WTC11 (cell line): ENCODE measurements at regions not wholly inside any gene's neighbourhood (a gene's known extent, or its start where the extent isn't known, plus 50 kb on each side); places are given as distances from the start of the nearest gene placed in this dataset.

Experiments
- ATAC-seq: fragments of 200-7000 bp; cut with Tn5 transposase; 2 replicates; pipeline ENCODE4 v1.10.0; 2021; ENCODE audit warnings: mild to moderate bottlenecking, moderate library complexity
- CTCF ChIA-PET: fragments of 300-600 bp; sonication (Branson Sonifier 250); formaldehyde crosslinking; loops from one replicate; lab custom pipeline; 2021; ENCODE audit warnings: antibody characterized with exemption; lab: Charles Lee
- POLR2A ChIA-PET: fragments of 350-600 bp; sonication (Branson Sonifier 250); formaldehyde crosslinking; loops from one replicate; lab custom pipeline; 2021; ENCODE audit warnings: antibody characterized with exemption; lab: Charles Lee
- DNase-seq: peaks from one replicate; pipeline ENCODE4 v3.0.0; 2021; ENCODE audit warnings: low spot score
- H3K27ac Mint-ChIP-seq: 2 replicates; pipeline ENCODE4 v1.8.0; 2021; ENCODE audit warnings: mixed read lengths
- H3K27me3 Mint-ChIP-seq: 2 replicates; pipeline ENCODE4 v1.8.0; 2021; ENCODE audit warnings: low read depth, mild to moderate bottlenecking, moderate library complexity, mixed read lengths
- H3K36me3 Mint-ChIP-seq: 2 replicates; pipeline ENCODE4 v1.8.0; 2021; ENCODE audit warnings: mixed read lengths
- H3K4me1 Mint-ChIP-seq: 2 replicates; pipeline ENCODE4 v1.8.0; 2022; ENCODE audit warnings: mixed read lengths
- H3K4me3 Mint-ChIP-seq: 2 replicates; pipeline ENCODE4 v1.8.0; 2021; ENCODE audit warnings: mild to moderate bottlenecking, moderate library complexity, mixed read lengths
- H3K9me3 Mint-ChIP-seq: 2 replicates; pipeline ENCODE4 v1.8.0; 2021; ENCODE audit warnings: mixed read lengths
- FOXK1 ChIP-seq: sonication (generic); formaldehyde crosslinking; IDR thresholded peaks from 2 replicates; pipeline ENCODE4 v1.8.0; 2022; ENCODE audit warnings: mild to moderate bottlenecking, moderate library complexity, missing genetic modification reagents
- GTF2I ChIP-seq: fragments of 250-450 bp; sonication (Bioruptor Pico); conservative IDR thresholded peaks from 2 replicates; pipeline ENCODE4 v1.4.0; 2021; ENCODE audit warnings: mild to moderate bottlenecking
- IRF2 ChIP-seq: sonication (generic); formaldehyde crosslinking; IDR thresholded peaks from 2 replicates; pipeline ENCODE4 v1.8.0; 2022; ENCODE audit warnings: low read depth, missing genetic modification reagents, borderline replicate concordance
- JUN ChIP-seq: sonication (generic); formaldehyde crosslinking; IDR thresholded peaks from 2 replicates; pipeline ENCODE4 v1.8.0; 2023; ENCODE audit warnings: mild to moderate bottlenecking, missing genetic modification reagents
- NR1H2 ChIP-seq: sonication (generic); formaldehyde crosslinking; IDR thresholded peaks from 2 replicates; pipeline ENCODE4 v1.9.0; 2021; ENCODE audit warnings: mild to moderate bottlenecking, moderate library complexity, missing genetic modification reagents
- NR2C2 ChIP-seq: sonication (generic); formaldehyde crosslinking; IDR thresholded peaks from 2 replicates; pipeline ENCODE4 v1.8.0; 2022; ENCODE audit warnings: mild to moderate bottlenecking, missing genetic modification reagents
- PRRX2 ChIP-seq: fragments of 250-450 bp; sonication (Bioruptor Pico); IDR thresholded peaks from 2 replicates; pipeline ENCODE4 v1.8.0; 2021; ENCODE audit warnings: mild to moderate bottlenecking
- RORB ChIP-seq: fragments of 250-450 bp; sonication (Bioruptor Pico); IDR thresholded peaks from 2 replicates; pipeline ENCODE4 v1.9.0; 2021; ENCODE audit warnings: mild to moderate bottlenecking
- TCF7 ChIP-seq: sonication (generic); formaldehyde crosslinking; IDR thresholded peaks from 2 replicates; pipeline ENCODE4 v1.8.0; 2022; ENCODE audit warnings: mild to moderate bottlenecking, low read depth, missing genetic modification reagents, moderate library complexity
- TEAD1 ChIP-seq: sonication (generic); formaldehyde crosslinking; IDR thresholded peaks from 2 replicates; pipeline ENCODE4 v1.8.0; 2022; ENCODE audit warnings: mild to moderate bottlenecking, missing genetic modification reagents
- TP53 ChIP-seq: sonication (generic); formaldehyde crosslinking; IDR thresholded peaks from 2 replicates; pipeline ENCODE4 v1.8.1; 2023; ENCODE audit warnings: mild to moderate bottlenecking, missing genetic modification reagents
- ZBTB21 ChIP-seq: sonication (generic); formaldehyde crosslinking; IDR thresholded peaks from 2 replicates; pipeline ENCODE4 v1.8.1; 2023; ENCODE audit warnings: mild to moderate bottlenecking, missing genetic modification reagents, borderline replicate concordance
- ZNF396 ChIP-seq: fragments of 250-450 bp; sonication (Bioruptor Pico); IDR thresholded peaks from 2 replicates; pipeline ENCODE4 v1.8.0; 2021; ENCODE audit warnings: mild to moderate bottlenecking, moderate library complexity, borderline replicate concordance
- ZNF416 ChIP-seq: fragments of 250-450 bp; sonication (Bioruptor Pico); IDR thresholded peaks from 2 replicates; pipeline ENCODE4 v1.9.0; 2021; ENCODE audit warnings: mild to moderate bottlenecking, inconsistent platforms
- ZNF423 ChIP-seq: fragments of 250-450 bp; sonication (Bioruptor Pico); IDR thresholded peaks from 2 replicates; pipeline ENCODE4 v2.1.2; 2022; ENCODE audit warnings: mild to moderate bottlenecking, moderate library complexity
- TF ChIP-seq, protein P1 (sequence below): sonication (generic); formaldehyde crosslinking; conservative IDR thresholded peaks from 2 replicates; pipeline ENCODE4 v1.8.1; 2023; ENCODE audit warnings: mild to moderate bottlenecking, low read depth, missing genetic modification reagents, moderate library complexity
- TF ChIP-seq, protein P2 (sequence below): sonication (generic); formaldehyde crosslinking; IDR thresholded peaks from 2 replicates; pipeline ENCODE4 v1.8.0; 2022; ENCODE audit warnings: mild to moderate bottlenecking, missing genetic modification reagents
- TF ChIP-seq, protein P3 (sequence below): fragments of 250-450 bp; sonication (Bioruptor Pico); IDR thresholded peaks from 2 replicates; pipeline ENCODE4 v1.9.0; 2021; ENCODE audit warnings: mild to moderate bottlenecking
- TF ChIP-seq, protein P4 (sequence below): sonication (generic); formaldehyde crosslinking; conservative IDR thresholded peaks from 2 replicates; pipeline ENCODE4 v1.8.1; 2022; ENCODE audit warnings: mild to moderate bottlenecking, missing genetic modification reagents
- TF ChIP-seq, protein P5 (sequence below): sonication (generic); formaldehyde crosslinking; IDR thresholded peaks from 2 replicates; pipeline ENCODE4 v1.8.0; 2023; ENCODE audit warnings: missing genetic modification reagents

DNA sequence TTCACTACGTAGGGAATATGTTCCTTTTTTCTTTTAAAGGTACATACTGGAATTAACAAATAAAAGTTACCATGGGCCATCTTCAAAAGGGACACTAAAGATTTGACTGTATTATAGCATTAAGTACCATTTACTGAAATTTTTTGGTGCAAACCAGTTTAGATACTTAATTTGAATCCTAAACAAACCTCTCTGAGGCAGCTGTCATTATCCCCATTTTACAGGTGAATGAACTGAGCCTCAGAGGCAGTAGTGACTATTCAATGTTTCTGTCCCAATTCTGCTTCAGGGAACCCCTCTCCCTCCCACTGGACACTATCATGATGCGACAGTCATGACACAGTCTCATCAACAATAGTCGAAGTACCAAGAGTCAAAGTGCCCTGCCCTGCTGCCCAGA is 76.2 kb upstream of the PHF21A start:
- no peak overlapping the region for H3K27ac Mint-ChIP-seq
- peaks cover 3% of the 10 kb centered on the region for H3K4me1 Mint-ChIP-seq
- H3K36me3 Mint-ChIP-seq = no peaks in the 10 kb centered on the region
- DNase-seq = no peak
- ChIA-PET POLR2A (no interaction called here), CTCF (no interaction called here)
- H3K27me3 Mint-ChIP-seq = peaks cover 6% of the 10 kb centered on the region; the same call in 1 of the 2 replicates
- no peak for TF ChIP-seq RORB (CRISPR knock-in tag)
- TF ChIP-seq ZNF416 (CRISPR knock-in tag) = no peak
- TF ChIP-seq, protein P1, sequence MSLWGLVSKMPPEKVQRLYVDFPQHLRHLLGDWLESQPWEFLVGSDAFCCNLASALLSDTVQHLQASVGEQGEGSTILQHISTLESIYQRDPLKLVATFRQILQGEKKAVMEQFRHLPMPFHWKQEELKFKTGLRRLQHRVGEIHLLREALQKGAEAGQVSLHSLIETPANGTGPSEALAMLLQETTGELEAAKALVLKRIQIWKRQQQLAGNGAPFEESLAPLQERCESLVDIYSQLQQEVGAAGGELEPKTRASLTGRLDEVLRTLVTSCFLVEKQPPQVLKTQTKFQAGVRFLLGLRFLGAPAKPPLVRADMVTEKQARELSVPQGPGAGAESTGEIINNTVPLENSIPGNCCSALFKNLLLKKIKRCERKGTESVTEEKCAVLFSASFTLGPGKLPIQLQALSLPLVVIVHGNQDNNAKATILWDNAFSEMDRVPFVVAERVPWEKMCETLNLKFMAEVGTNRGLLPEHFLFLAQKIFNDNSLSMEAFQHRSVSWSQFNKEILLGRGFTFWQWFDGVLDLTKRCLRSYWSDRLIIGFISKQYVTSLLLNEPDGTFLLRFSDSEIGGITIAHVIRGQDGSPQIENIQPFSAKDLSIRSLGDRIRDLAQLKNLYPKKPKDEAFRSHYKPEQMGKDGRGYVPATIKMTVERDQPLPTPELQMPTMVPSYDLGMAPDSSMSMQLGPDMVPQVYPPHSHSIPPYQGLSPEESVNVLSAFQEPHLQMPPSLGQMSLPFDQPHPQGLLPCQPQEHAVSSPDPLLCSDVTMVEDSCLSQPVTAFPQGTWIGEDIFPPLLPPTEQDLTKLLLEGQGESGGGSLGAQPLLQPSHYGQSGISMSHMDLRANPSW (CRISPR knock-in tag) = no peak
- TF ChIP-seq ZBTB21 = no peak
- no peak for TF ChIP-seq ZNF423 (CRISPR knock-in tag)
- no peak for TF ChIP-seq JUN (CRISPR knock-in tag)
- ATAC-seq = no peak
- peaks cover under 1% of the 10 kb centered on the region; the same call in 1 of the 2 replicates for H3K9me3 Mint-ChIP-seq
- no peak overlapping the region for H3K4me3 Mint-ChIP-seq

DNA sequence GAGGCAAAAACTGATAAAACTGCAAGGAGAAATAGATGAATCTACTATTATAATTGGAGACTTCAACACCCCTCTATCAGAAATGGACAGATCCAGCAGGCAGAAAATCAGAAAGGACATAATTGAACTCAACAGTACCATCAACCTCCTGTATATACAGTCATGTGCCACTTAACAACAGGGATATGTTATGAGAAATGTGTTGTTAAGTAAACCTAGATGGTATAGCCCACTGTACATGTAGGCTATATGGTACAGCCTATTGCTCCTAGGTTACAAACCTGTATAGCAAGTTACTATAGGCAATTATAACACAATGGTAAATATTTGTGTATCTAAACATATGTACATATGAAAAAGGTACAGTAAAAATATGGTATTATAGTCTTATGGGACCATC is 66.8 kb upstream of the PHF21A start:
- H3K36me3 Mint-ChIP-seq = peaks cover 3% of the 10 kb centered on the region; the same call in 1 of the 2 replicates
- no peak overlapping the region for H3K4me3 Mint-ChIP-seq
- no peaks in the 10 kb centered on the region for H3K27me3 Mint-ChIP-seq
- no peak for ATAC-seq
- no peaks in the 10 kb centered on the region for H3K4me1 Mint-ChIP-seq
- H3K27ac Mint-ChIP-seq = no peak overlapping the region
- H3K9me3 Mint-ChIP-seq = peaks cover 30% of the 10 kb centered on the region
- TF ChIP-seq GTF2I (no peak), IRF2 (CRISPR knock-in tag) (no peak), TEAD1 (CRISPR knock-in tag) (no peak), ZNF396 (CRISPR knock-in tag) (no peak), NR1H2 (CRISPR knock-in tag) (no peak), PRRX2 (CRISPR knock-in tag) (no peak), TCF7 (CRISPR knock-in tag) (no peak), NR2C2 (CRISPR knock-in tag) (no peak), TP53 (CRISPR knock-in tag) (no peak), FOXK1 (CRISPR knock-in tag) (no peak)
- TF ChIP-seq, protein P2, sequence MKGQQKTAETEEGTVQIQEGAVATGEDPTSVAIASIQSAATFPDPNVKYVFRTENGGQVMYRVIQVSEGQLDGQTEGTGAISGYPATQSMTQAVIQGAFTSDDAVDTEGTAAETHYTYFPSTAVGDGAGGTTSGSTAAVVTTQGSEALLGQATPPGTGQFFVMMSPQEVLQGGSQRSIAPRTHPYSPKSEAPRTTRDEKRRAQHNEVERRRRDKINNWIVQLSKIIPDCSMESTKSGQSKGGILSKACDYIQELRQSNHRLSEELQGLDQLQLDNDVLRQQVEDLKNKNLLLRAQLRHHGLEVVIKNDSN (CRISPR knock-in tag) = no peak
- TF ChIP-seq, protein P3, sequence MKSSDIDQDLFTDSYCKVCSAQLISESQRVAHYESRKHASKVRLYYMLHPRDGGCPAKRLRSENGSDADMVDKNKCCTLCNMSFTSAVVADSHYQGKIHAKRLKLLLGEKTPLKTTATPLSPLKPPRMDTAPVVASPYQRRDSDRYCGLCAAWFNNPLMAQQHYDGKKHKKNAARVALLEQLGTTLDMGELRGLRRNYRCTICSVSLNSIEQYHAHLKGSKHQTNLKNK (CRISPR knock-in tag) = no peak
- TF ChIP-seq, protein P4, sequence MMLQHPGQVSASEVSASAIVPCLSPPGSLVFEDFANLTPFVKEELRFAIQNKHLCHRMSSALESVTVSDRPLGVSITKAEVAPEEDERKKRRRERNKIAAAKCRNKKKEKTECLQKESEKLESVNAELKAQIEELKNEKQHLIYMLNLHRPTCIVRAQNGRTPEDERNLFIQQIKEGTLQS = no peak
- TF ChIP-seq, protein P1 (CRISPR knock-in tag) = no peak
- TF ChIP-seq, protein P5, sequence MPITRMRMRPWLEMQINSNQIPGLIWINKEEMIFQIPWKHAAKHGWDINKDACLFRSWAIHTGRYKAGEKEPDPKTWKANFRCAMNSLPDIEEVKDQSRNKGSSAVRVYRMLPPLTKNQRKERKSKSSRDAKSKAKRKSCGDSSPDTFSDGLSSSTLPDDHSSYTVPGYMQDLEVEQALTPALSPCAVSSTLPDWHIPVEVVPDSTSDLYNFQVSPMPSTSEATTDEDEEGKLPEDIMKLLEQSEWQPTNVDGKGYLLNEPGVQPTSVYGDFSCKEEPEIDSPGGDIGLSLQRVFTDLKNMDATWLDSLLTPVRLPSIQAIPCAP (CRISPR knock-in tag) = no peak
- TF ChIP-seq, all 79 proteins: peak for 0
- ChIA-PET CTCF (no interaction called here), POLR2A (no interaction called here)
- DNase-seq = no peak
